A549 (cell line): ENCODE measurements at regions not wholly inside any gene's neighbourhood (a gene's known extent, or its start where the extent isn't known, plus 50 kb on each side); places are given as distances from the start of the nearest gene placed in this dataset.

ENCODE experiments used
- CHD2 ChIP-seq: fragments of 150-350 bp; IDR thresholded peaks from 2 replicates; pipeline ENCODE4 v1.6.1; 2014; ENCODE audit warnings: low read length; ENCODE audit not compliant: partially characterized antibody
- CTCF ChIP-seq: fragments of >200 bp; sonication (Bioruptor Twin); formaldehyde crosslinking; IDR thresholded peaks from 3 replicates; pipeline ENCODE4 v1.5.1; 2016
- EP300 ChIP-seq, 2 experiments: fragments of >200 bp; sonication (Bioruptor Twin); formaldehyde crosslinking; IDR thresholded peaks; 2 replicates in 1 of 2; 3 replicates in 1 of 2; pipeline ENCODE4 v1.6.1; 2016 to 2017
- HDAC2 ChIP-seq: fragments of 200-600 bp; sonication (generic); IDR thresholded peaks from 2 replicates; pipeline ENCODE4 v1.6.1; 2016
- KDM5A ChIP-seq: fragments of 200-600 bp; sonication (generic); IDR thresholded peaks from 2 replicates; pipeline ENCODE4 v1.6.1; 2016; ENCODE audit warnings: antibody characterized with exemption, mild to moderate bottlenecking
- MAX ChIP-seq: IDR thresholded peaks from 2 replicates; pipeline ENCODE4 v1.6.1; 2012
- RNF2 ChIP-seq: fragments of 200-600 bp; sonication (generic); IDR thresholded peaks from 2 replicates; pipeline ENCODE4 v1.6.1; 2016; ENCODE audit warnings: low read depth, mild to moderate bottlenecking, antibody characterized with exemption, moderate library complexity, borderline replicate concordance
- SMC3 ChIP-seq: fragments of >200 bp; sonication (Bioruptor Twin); formaldehyde crosslinking; IDR thresholded peaks from 3 replicates; pipeline ENCODE4 v1.6.1; 2018; ENCODE audit warnings: inconsistent platforms

GRCh38 chr16:62549875-62550274 is 513.6 kb upstream of the CDH8 start:
- no peak for TF ChIP-seq KDM5A
- TF ChIP-seq EP300 (IDR thresholded peaks at IDR 0.05): no peak
- TF ChIP-seq CTCF: no peak
- TF ChIP-seq CHD2: no peak
- TF ChIP-seq RNF2: no peak
- TF ChIP-seq HDAC2: no peak
- no peak for TF ChIP-seq MAX
- no peak for TF ChIP-seq SMC3
